CD4-positive, alpha-beta T cell (primary cell): ENCODE measurements at regions not wholly inside any gene's neighbourhood (a gene's known extent, or its start where the extent isn't known, plus 50 kb on each side); places are given as distances from the start of the nearest gene placed in this dataset.

Experiments used
- ATAC-seq: fragments of 200-7000 bp; cut with Tn5 transposase; one replicate; pipeline ENCODE4 v1.10.0; 2022; ENCODE audit warnings: mild to moderate bottlenecking; ENCODE audit not compliant: poor library complexity
- CTCF ChIA-PET: fragments of 350-600 bp; sonication (Branson Sonifier 250); formaldehyde crosslinking; loops from one replicate; lab custom pipeline; 2021; ENCODE audit warnings: antibody characterized with exemption, inconsistent platforms; lab: Charles Lee
- POLR2A ChIA-PET: fragments of 350-600 bp; sonication (Branson Sonifier 250); formaldehyde crosslinking; loops from one replicate; lab custom pipeline; 2021; ENCODE audit warnings: antibody characterized with exemption, inconsistent platforms; lab: Charles Lee
- DNase-seq, 14 experiments: peaks; one replicate each; pipeline ENCODE4 v3.0.0-alpha.2; 2013 to 2020; ENCODE audit warnings: mixed read lengths in 2 of 14
- H3K27ac ChIP-seq, 2 donors: one replicate each; pipeline versions ENCODE4 v1.5.1 to v1.7.0; 2013; ENCODE audit warnings: low read length in 2 of 2, low read depth in 1 of 2, mild to moderate bottlenecking in 1 of 2
- H3K27me3 ChIP-seq, 2 experiments: 1 replicate in 1 of 2; 2 replicates in 1 of 2; pipeline versions ENCODE4 v1.6.1 to v1.7.0; 2013; ENCODE audit warnings: low read length in 2 of 2, control low read depth in 1 of 2, mild to moderate bottlenecking in 1 of 2, moderate library complexity in 1 of 2; ENCODE audit not compliant: insufficient read depth in 2 of 2, control insufficient read depth in 1 of 2
- H3K36me3 ChIP-seq: one replicate; pipeline ENCODE4 v1.6.1; 2013; ENCODE audit warnings: low read length, control low read depth; ENCODE audit not compliant: insufficient read depth
- H3K4me1 ChIP-seq: one replicate; pipeline ENCODE4 v1.6.1; 2013; ENCODE audit warnings: low read length, control low read depth; ENCODE audit not compliant: insufficient read depth
- H3K4me3 ChIP-seq: one replicate; pipeline ENCODE4 v1.5.1; 2013; ENCODE audit warnings: mild to moderate bottlenecking, low read length, moderate library complexity
- H3K9me3 ChIP-seq, 2 experiments: 1 replicate in 1 of 2; 2 replicates in 1 of 2; pipeline versions ENCODE4 v1.6.1 to v1.7.0; 2013; ENCODE audit warnings: low read length in 2 of 2, mild to moderate bottlenecking in 2 of 2, control low read depth in 1 of 2, moderate library complexity in 1 of 2; ENCODE audit not compliant: control insufficient read depth in 1 of 2, insufficient read depth in 1 of 2
- H3K27ac Mint-ChIP-seq: one replicate; pipeline ENCODE4 v1.8.0; 2020; ENCODE audit warnings: mixed read lengths
- H3K27me3 Mint-ChIP-seq: one replicate; pipeline ENCODE4 v1.8.0; 2021; ENCODE audit warnings: mixed read lengths
- H3K36me3 Mint-ChIP-seq: one replicate; pipeline ENCODE4 v1.8.0; 2021; ENCODE audit warnings: low read depth, mixed read lengths
- H3K4me1 Mint-ChIP-seq: one replicate; pipeline ENCODE4 v1.8.0; 2021; ENCODE audit warnings: low read depth, mixed read lengths
- H3K4me3 Mint-ChIP-seq: one replicate; pipeline ENCODE4 v1.8.0; 2020; ENCODE audit warnings: mild to moderate bottlenecking, mixed read lengths
- H3K9me3 Mint-ChIP-seq: one replicate; pipeline ENCODE4 v1.8.0; 2020; ENCODE audit warnings: mixed read lengths
- intact Hi-C, 2 experiments: fragments of 100-400 bp; cut with DNase I in 1 of 2; cut with micrococcal nuclease in 1 of 2; formaldehyde crosslinking; loops; one replicate each; pipeline versions ENCODE4 v1.15.1 to v1.9.0; 2023 to 2025; cut with DNase I, micrococcal nuclease
- TF ChIP-seq, protein P1 (sequence below): fragments of 200-600 bp; IDR thresholded peaks from one replicate; pipeline ENCODE4 v1.8.0; 2022; ENCODE audit warnings: antibody characterized with exemption, mild to moderate bottlenecking

DNA sequence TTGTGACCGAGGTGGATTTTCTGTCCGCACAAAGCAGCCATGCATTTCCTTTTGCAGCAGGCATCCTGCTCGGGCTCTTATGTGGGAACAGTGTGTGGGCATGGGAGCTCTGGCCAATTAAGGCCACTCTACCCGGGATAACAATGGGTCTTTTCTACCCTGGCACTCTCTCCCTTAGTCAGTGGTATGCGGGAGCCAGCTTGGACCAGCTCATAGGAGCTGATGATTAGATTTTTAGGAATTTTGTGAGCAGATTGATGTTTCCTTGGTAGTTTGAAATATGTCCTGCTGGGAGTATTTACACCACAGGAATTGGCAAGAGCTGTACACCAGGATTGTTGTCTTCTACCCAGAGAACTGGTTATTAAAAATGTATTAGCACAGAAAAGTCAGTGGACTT is 89.3 kb downstream of the SPP2 start:
- Histone ChIP-seq H3K36me3 (no peaks in the 10 kb centered on the region), H3K4me3 (no peak overlapping the region), H3K27ac (no peak overlapping the region), H3K4me1 (peaks cover 32% of the 10 kb centered on the region), H3K9me3 (no peaks in the 10 kb centered on the region), H3K27me3 (no peaks in the 10 kb centered on the region)
- ChIA-PET CTCF (no interaction called here), POLR2A (interaction anchor here (1.1 to 1.5 kb wide), 2 partner anchors 25 to 358 kb away, joined by 3 to 4 read pairs; partner anchors contain the start of gene ARL4C)
- no peak overlapping the region for H3K27ac Mint-ChIP-seq
- no peaks in the 10 kb centered on the region for H3K9me3 Mint-ChIP-seq
- DNase-seq: no peak
- H3K4me3 Mint-ChIP-seq: no peak overlapping the region
- peaks cover 61% of the 10 kb centered on the region for H3K4me1 Mint-ChIP-seq
- no peaks in the 10 kb centered on the region for H3K36me3 Mint-ChIP-seq
- no peaks in the 10 kb centered on the region for H3K27me3 Mint-ChIP-seq
- TF ChIP-seq, protein P1, sequence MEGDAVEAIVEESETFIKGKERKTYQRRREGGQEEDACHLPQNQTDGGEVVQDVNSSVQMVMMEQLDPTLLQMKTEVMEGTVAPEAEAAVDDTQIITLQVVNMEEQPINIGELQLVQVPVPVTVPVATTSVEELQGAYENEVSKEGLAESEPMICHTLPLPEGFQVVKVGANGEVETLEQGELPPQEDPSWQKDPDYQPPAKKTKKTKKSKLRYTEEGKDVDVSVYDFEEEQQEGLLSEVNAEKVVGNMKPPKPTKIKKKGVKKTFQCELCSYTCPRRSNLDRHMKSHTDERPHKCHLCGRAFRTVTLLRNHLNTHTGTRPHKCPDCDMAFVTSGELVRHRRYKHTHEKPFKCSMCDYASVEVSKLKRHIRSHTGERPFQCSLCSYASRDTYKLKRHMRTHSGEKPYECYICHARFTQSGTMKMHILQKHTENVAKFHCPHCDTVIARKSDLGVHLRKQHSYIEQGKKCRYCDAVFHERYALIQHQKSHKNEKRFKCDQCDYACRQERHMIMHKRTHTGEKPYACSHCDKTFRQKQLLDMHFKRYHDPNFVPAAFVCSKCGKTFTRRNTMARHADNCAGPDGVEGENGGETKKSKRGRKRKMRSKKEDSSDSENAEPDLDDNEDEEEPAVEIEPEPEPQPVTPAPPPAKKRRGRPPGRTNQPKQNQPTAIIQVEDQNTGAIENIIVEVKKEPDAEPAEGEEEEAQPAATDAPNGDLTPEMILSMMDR: no peak
- intact Hi-C loops: loop anchor here (5.0 to 10.0 kb wide), 3 partner anchors 148 to 978 kb away; no protein-coding TSS in a partner anchor
- no peak for ATAC-seq

DNA sequence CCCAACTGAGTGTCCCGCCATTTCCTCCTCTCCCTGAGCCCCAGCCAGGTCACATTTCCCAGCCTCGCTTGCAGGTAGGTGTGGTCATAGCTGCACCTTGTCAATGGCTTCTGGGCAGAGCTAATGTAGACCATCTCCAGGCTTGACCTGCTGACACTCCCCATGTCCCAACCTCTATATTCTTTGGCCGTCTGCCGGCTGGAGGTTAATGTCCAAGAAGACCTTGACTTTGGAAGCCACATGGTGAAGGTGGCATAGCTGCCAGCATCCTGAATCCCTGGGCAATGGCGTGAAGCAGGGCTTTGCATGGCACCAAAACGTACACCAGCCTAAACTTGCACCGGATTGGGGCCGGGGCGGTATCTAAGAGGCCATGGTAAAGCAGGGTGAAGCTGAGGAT is 88.3 kb downstream of the SPP2 start:
- H3K4me3 ChIP-seq: no peak overlapping the region
- intact Hi-C loops: loop anchor here (5.0 to 10.0 kb wide), 3 partner anchors 148 to 978 kb away; no protein-coding TSS in a partner anchor
- Mint-ChIP-seq H3K27me3 (no peaks in the 10 kb centered on the region), H3K4me3 (no peak overlapping the region), H3K36me3 (no peaks in the 10 kb centered on the region), H3K27ac (no peak overlapping the region), H3K4me1 (peaks cover 61% of the 10 kb centered on the region), H3K9me3 (no peaks in the 10 kb centered on the region)
- H3K27ac ChIP-seq: no peak overlapping the region
- TF ChIP-seq, protein P1: no peak
- H3K36me3 ChIP-seq: no peaks in the 10 kb centered on the region
- ATAC-seq: no peak
- DNase-seq: no peak
- H3K4me1 ChIP-seq: peaks cover 32% of the 10 kb centered on the region
- ChIA-PET CTCF (no interaction called here), POLR2A (interaction anchor here (1.5 kb wide), 1 partner anchor 26 kb away, joined by 4 read pairs; no protein-coding TSS in a partner anchor)
- no peaks in the 10 kb centered on the region for H3K27me3 ChIP-seq
- no peaks in the 10 kb centered on the region for H3K9me3 ChIP-seq

DNA sequence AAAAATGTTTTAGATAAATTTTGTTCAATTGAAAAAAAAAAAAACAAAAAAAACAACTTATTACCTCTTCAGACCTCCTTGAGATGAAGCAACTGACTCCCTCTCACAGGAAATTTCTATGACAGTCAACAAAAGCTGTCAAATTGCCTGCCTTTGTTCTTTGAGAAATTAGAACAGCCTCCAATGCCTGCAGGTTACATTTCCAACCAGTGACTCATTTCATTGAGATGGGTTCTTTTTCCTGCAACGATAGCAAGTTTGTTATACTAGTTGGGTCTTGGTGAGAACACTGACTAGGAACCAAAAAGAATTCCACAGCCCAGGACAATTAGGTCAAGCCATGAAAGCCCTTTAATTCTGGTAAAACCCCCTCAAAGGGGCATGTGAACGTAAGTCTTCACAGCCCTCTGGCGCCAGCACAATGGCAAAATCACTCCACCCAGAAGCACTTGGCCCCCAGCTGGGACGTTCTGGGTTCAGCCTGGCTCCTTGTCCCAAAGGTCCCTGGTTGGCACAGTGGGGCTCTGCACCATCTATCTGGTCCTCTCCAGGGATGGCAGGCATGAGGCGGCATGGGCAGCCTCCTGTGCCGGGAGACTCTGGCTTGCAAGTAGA is 87.0 kb downstream of the SPP2 start:
- DNase-seq (peak in 4 of 14 experiments; percentile 24 to 70 (median 54)), ATAC-seq (peak; percentile 77)
- Mint-ChIP-seq H3K4me3 (no peak overlapping the region), H3K4me1 (peaks cover 51% of the 10 kb centered on the region), H3K9me3 (no peaks in the 10 kb centered on the region), H3K36me3 (no peaks in the 10 kb centered on the region), H3K27ac (peak overlapping the region; percentile 63), H3K27me3 (no peaks in the 10 kb centered on the region)
- TF ChIP-seq, protein P1: no peak
- H3K9me3 ChIP-seq: no peaks in the 10 kb centered on the region
- H3K4me1 ChIP-seq: peaks cover 32% of the 10 kb centered on the region
- intact Hi-C loops: loop anchor here (2.0 to 10.0 kb wide), 5 partner anchors 150 to 980 kb away; no protein-coding TSS in a partner anchor
- H3K27me3 ChIP-seq: no peaks in the 10 kb centered on the region
- H3K4me3 ChIP-seq: no peak overlapping the region
- H3K36me3 ChIP-seq: no peaks in the 10 kb centered on the region
- ChIA-PET CTCF (interaction anchor here (1.3 to 1.9 kb wide), 3 partner anchors 151 to 363 kb away, joined by 3 to 5 read pairs (median 4); no protein-coding TSS in a partner anchor), POLR2A (interaction anchor here (0.9 to 1.4 kb wide), 3 partner anchors 162 to 317 kb away, joined by 3 to 4 read pairs (median 3); no protein-coding TSS in a partner anchor)
- H3K27ac ChIP-seq: no peak overlapping the region
